ENCODE measurements at regions not wholly inside any gene's neighbourhood (a gene's known extent, or its start where the extent isn't known, plus 50 kb on each side); places are given as distances from the start of the nearest gene placed in this dataset.

DNA sequence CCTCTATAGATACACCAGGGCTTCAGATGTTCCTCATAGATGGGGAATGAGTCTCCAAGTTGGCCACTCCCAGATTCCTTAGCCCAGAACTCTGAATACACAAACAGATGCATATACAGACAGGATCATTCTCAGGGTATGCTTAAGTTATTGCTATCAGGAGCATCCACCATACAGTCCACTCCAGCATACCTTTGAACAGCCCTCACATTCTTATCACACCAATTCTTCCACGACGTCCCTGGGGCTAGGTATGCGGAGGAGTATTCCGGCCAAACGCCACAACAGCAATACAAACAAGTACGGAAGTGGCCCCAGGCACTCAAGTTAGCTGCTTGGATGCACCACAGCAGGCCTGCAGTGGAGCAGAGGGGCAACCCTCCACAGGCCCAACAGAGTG, 312.5 kb upstream of the CHAC2 start:
- no peak for DNase-seq (ENCODE audit: extremely low spot score, insufficient read length, low read depth)
- FAIRE-seq, result no peak

- DNase-seq (ENCODE audit: extremely low spot score, insufficient read length, low read depth), result no peak
- no peak for FAIRE-seq
These were observed 314.5 kb upstream of the CHAC2 start for GRCh38 chr2:53452957-53453748.

DNA sequence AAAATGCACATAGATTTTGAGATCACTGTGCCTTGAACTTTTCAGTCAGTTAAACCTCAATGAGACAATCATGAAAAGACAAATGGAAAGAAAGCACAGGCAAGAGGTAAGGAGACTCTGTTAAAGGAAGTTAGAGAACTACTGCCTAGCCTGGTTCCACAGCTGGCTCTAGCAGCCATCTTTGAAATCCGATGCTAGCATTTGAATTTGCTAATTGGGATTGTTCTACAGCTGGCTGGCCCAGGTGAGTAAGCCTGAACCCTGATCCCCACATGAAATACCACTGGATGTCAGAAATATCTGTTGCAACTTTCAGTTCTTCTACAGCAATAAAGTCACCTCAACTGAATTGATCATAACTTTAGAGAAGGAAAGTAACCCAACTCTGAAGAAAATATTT, 315.2 kb upstream of the CHAC2 start:
- FAIRE-seq, result no peak
- no peak for DNase-seq (ENCODE audit: extremely low spot score, insufficient read length, low read depth)

DNA sequence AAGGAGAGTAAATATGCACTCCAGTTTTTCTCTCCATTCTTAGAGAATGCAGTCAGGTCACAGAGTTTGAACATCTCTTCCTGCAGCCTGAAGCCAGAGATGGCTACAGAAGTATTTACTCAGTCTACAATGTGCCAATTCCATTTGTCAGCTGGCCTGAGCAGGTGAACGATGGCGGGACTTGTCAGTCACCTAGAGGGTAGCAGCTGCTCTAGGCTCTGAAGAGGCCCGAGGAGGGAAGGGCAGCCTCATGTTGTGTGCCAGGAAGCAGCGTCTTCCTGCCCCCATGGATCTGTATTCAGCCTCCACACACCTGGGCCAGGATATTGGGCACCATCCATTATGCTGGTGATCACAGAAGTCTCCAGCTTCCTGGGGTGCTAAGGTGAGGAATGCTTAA, 316.7 kb upstream of the CHAC2 start:
- no peak for FAIRE-seq

DNA sequence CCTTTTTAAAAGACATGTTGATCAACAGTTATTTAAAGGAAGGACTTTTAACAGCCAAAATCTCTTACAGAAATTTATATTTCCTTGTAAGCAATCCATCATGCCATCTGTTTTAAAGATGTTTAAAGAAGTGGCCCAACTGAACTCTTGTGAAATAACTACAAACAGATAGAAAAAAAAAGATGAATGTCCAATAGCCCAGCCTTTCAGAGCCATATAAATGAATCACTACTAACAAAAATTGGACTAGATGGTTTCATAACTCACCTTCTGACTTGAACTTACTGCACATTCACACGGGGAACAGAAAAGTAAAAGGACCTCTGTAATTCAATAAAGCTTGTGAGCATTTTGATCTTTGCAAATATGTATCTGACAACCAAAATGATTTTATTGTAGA, 319.0 kb upstream of the CHAC2 start:
- DNase-seq (ENCODE audit: extremely low spot score, insufficient read length, low read depth) (no peak), FAIRE-seq (no peak)

More for the DNA sequence above, 316.7 kb upstream of the CHAC2 start:
- DNase-seq (ENCODE audit: extremely low spot score, insufficient read length, low read depth), result no peak

DNA sequence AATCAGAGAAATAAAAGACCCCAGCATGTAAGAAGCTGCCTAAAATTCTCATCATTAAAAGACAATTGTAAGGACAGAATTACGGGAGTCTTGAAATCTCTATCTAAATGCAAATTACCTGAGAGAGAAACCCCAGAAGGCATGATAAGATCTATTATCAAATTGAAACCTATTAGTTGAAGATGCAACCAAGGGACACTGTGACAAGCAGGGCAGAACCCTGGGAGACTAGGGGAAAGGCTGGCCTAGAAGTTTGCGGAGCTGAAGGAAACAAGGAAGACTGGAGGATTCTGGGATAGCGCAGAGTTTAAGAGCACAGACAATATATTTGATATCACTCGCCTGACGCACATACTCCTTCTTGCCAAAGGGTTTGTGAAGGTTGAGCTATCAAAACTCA, 319.5 kb upstream of the CHAC2 start:
- FAIRE-seq (no peak), DNase-seq (ENCODE audit: extremely low spot score, insufficient read length, low read depth) (no peak)

GRCh38 chr2:53445383-53446070, 322.1 kb upstream of the CHAC2 start:
- FAIRE-seq (no peak), DNase-seq (ENCODE audit: extremely low spot score, insufficient read length, low read depth) (no peak)

DNA sequence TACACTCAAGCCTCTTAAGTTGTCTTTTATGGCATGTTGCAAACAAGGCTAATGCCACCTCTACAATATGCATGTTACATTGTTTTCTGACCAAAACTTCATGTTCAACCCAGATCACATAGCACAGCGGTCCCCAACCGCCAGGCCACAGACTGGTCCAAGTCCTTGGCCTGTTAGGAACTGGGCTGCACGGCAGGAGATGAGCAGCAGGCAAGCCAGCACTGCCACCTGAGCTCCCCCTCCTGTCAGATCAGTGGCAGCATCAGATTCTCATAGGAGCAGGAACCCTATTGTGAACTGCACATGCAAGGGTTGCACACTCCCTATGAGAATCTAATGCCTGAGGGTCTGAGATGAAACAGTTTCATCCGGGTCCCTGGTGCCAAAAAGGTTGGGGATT, 324.8 kb upstream of the CHAC2 start:
- no peak for FAIRE-seq
- no peak for DNase-seq (ENCODE audit: extremely low spot score, insufficient read length, low read depth)

GRCh38 chr2:53442093-53442492, 325.5 kb upstream of the CHAC2 start:
- FAIRE-seq (no peak), DNase-seq (ENCODE audit: extremely low spot score, insufficient read length, low read depth) (no peak)

GRCh38 chr2:53438692-53439091, 328.9 kb upstream of the CHAC2 start:
- no peak for DNase-seq (ENCODE audit: extremely low spot score, insufficient read length, low read depth)
- no peak for FAIRE-seq

DNA sequence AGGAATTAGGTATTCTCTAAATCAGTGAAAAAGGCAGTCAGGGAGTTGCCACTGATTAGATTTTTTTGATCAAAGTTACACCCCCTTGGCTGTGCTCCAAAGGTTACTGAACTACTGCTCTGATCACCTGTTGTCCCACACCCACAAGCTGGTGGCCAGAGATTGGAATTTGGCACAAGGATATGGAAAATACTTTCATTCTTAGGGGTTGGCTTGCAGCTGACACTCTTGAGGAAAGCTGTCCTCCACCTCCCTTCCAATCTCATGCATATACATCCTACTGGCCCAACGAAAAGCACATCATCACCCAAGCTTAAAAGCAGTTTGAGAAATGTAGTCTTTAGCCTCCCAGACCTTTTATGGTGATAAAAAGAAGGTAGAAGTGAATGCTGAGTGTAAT, 329.5 kb upstream of the CHAC2 start:
- DNase-seq (ENCODE audit: extremely low spot score, insufficient read length, low read depth), result no peak
- no peak for FAIRE-seq

GRCh38 chr2:53437371-53437770, 330.2 kb upstream of the CHAC2 start:
- no peak for DNase-seq (ENCODE audit: extremely low spot score, insufficient read length, low read depth)
- FAIRE-seq, result no peak

GRCh38 chr2:53436882-53437281, 330.7 kb upstream of the CHAC2 start:
- FAIRE-seq, result no peak
- no peak for DNase-seq (ENCODE audit: extremely low spot score, insufficient read length, low read depth)

DNA sequence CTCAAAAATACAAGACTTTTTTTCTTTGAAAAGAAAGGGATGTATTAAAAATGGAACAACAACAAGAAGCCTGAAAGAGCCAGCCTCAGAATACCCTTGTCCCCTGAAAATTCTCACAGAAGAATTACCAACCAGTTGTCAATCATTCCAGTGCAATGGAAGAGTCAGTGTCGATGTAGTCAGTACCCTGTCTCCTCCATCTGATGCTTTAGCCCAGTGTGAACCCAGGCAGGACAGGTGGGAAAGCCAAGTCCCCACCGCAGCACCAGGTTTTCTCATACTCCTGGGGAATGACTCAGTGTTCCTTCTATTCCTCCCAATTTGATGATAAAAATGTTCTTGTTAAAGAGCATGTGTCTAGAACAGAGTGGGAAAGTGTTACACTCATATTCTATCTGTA, 332.0 kb upstream of the CHAC2 start:
- FAIRE-seq (no peak), DNase-seq (ENCODE audit: extremely low spot score, insufficient read length, low read depth) (no peak)

DNA sequence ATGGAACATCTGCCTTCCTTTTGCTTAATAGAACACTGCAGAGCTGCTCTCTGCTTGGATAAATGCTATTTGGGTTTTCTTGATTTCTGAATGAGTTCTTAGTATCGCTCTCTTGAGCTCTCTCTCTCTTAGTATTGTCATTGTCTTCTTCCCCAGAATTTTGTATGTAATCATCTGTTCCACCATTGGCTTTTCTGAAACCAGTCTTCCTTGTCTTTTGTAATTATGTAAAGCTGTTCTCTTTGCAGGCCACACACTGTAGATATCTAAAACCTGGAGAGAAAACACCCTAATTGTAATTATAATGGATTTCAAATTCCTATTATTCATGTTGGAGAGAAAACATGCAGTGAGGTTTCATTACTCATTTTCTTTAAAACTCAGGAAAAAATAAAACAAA, 333.1 kb upstream of the CHAC2 start:
- DNase-seq (ENCODE audit: extremely low spot score, insufficient read length, low read depth), result no peak
- no peak for FAIRE-seq

DNA sequence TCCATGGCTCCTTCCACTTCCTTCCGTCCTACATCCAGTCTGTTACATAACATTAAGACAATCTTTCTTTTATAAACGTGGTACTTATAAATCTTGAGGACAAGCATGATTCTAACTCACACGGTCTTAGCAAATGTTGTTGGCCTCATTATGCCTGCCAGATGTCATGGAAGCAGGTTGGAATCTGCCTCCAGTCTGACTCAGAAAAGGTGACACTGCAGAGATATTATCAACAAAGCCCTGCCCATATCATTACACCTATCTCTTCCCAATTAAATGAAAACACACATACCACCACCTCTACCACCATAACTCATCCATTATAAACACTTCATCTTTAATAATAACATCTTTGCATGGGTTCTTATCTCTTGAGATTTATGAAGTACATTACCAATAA, 334.7 kb upstream of the CHAC2 start:
- FAIRE-seq, result no peak
- DNase-seq (ENCODE audit: extremely low spot score, insufficient read length, low read depth), result no peak

DNA sequence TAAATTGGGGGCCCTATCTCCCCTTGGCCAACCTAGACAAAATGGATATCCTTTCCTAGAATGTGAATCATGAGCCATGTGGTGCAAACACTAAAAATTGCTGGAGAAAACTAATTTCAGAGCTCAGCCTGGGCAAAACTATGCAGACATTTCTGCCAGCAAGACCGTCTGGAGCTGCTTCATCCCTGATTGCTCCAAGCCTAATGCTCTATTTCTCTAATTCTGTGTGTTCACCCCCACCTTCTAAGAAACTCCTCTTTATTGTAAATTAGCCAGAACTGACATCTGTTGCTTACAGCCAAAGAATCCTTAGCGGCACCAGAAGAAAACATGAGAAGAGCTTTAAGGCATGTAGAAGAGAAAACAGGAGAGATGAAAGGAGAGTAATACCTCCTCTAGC, 337.7 kb upstream of the CHAC2 start:
- DNase-seq (ENCODE audit: extremely low spot score, insufficient read length, low read depth), result no peak

DNA sequence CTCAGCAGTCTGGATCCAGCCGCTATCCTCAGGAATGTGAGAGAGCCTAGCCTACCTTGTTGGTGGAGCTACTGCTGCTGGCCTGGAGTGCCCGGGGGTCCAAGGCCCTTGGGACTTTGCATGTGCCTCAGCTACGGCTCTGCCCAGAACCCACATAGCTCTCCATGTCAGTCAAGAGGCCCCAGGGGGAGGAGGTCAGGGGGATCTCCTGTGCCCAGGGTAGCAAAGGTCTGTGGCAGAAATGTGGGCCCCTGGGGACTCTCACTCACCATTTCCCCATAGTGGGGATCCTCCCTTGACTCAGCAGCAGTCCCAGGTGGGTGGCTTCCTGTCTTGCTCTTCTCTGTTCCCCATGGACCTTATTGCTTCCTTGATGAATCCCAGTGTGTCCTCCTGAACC, 342.7 kb upstream of the CHAC2 start:
- DNase-seq (ENCODE audit: extremely low spot score, insufficient read length, low read depth) (no peak), FAIRE-seq (no peak)

More for the DNA sequence above, 337.7 kb upstream of the CHAC2 start:
- FAIRE-seq, result no peak

GRCh38 chr2:53423465-53423864, 344.1 kb upstream of the CHAC2 start:
- DNase-seq (ENCODE audit: extremely low spot score, insufficient read length, low read depth) (no peak), FAIRE-seq (no peak)

GRCh38 chr2:53422979-53423378, 344.6 kb upstream of the CHAC2 start:
- FAIRE-seq, result peak; percentile 68

DNA sequence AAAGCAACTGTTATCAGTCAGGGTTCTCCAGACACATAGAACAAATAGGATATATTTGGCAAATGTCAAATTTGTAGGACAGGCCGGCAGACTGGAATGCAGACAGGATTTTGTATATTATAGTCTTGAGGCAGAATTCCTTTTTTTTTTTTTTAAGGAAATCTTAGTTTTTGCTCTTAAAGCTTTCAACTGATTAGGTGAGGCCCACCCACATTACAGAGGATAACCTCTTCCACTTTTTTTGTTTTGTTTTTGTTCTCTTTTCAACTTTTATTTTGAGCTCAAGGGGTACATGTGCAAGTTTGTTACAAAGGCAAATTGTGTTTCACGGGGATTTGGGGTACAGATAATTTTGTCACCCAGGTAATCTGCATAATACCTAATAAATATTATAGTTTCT, 350.2 kb upstream of the CHAC2 start:
- no peak for FAIRE-seq
- no peak for DNase-seq (ENCODE audit: extremely low spot score, insufficient read length, low read depth)

More at GRCh38 chr2:53422979-53423378, 344.6 kb upstream of the CHAC2 start:
- peak; percentile 2 for DNase-seq (ENCODE audit: extremely low spot score, insufficient read length, low read depth)

All from GM18507 (cell line).